Endothelial cell of umbilical vein (primary cell): ENCODE measurements at regions not wholly inside any gene's neighbourhood (a gene's known extent, or its start where the extent isn't known, plus 50 kb on each side); places are given as distances from the start of the nearest gene placed in this dataset.

Experiments used
- BruUV-seq: library from RNA; stranded (reverse); fragments of 400-500 nt; replicated peaks from 2 replicates; lab custom pipeline; 2021; lab: Mats Ljungman, UMichigan
- CTCF ChIA-PET: fragments of 300-600, 350-600 bp; sonication (Branson Sonifier 250); formaldehyde crosslinking; loops from one replicate; lab custom pipeline; 2021; ENCODE audit warnings: antibody characterized with exemption, inconsistent platforms; lab: Charles Lee
- POLR2A ChIA-PET: fragments of 300-600, 350-600 bp; sonication (Branson Sonifier 250); formaldehyde crosslinking; loops from one replicate; lab custom pipeline; 2021; ENCODE audit warnings: antibody characterized with exemption, inconsistent platforms; lab: Charles Lee
- DNase-seq: peaks from one replicate; pipeline ENCODE4 v3.0.0-alpha.2; 2011; ENCODE audit warnings: low read depth, low spot score
- FAIRE-seq: peaks from 2 replicates; lab custom pipeline; 2011; peaks lifted over from hg19 to GRCh38; lab: Jason Lieb, UNC
- H2AFZ ChIP-seq: 2 replicates; pipeline ENCODE4 v1.6.0; 2012; ENCODE audit warnings: low read depth, low read length, control low read depth, inconsistent platforms
- H3K27ac ChIP-seq: 2 replicates; pipeline ENCODE4 v1.5.1; 2011; ENCODE audit warnings: low read depth, mild to moderate bottlenecking, control low read depth, low read length, moderate library complexity; ENCODE audit not compliant: insufficient read depth
- H3K27me3 ChIP-seq, 2 experiments: 2 replicates each; pipeline versions ENCODE4 v1.6.0 to v1.6.1; 2011; ENCODE audit warnings: low read length in 2 of 2, mixed read lengths in 1 of 2; ENCODE audit not compliant: control insufficient read depth in 2 of 2, insufficient read depth in 2 of 2
- H3K36me3 ChIP-seq, 2 experiments: 2 replicates in 1 of 2; 3 replicates in 1 of 2; pipeline ENCODE4 v1.5.1; 2011; ENCODE audit warnings: low read length in 2 of 2, mild to moderate bottlenecking in 1 of 2, moderate library complexity in 1 of 2; ENCODE audit not compliant: control insufficient read depth in 2 of 2, insufficient read depth in 2 of 2; ENCODE audit errors: extremely low read depth in 1 of 2
- H3K4me1 ChIP-seq: 3 replicates; pipeline ENCODE4 v1.5.1; 2011; ENCODE audit warnings: mild to moderate bottlenecking, low read length; ENCODE audit not compliant: control insufficient read depth, insufficient read depth; ENCODE audit errors: extremely low read depth
- H3K4me2 ChIP-seq: 2 replicates; pipeline ENCODE4 v1.6.1; 2011; ENCODE audit warnings: low read length, control low read depth, mixed read lengths; ENCODE audit not compliant: insufficient read depth
- H3K4me3 ChIP-seq, 3 experiments: fragments of 200-600 bp in 1 of 3; sonication (generic), shearing (Covaris generic) in 1 of 3; replicated peaks in 1 of 3; 2 replicates each; pipeline ENCODE4 v1.5.1; 2011 to 2016; ENCODE audit warnings: control low read depth in 3 of 3, low read length in 3 of 3, mild to moderate bottlenecking in 2 of 3, inconsistent platforms in 1 of 3, low read depth in 1 of 3, moderate library complexity in 1 of 3; ENCODE audit not compliant: insufficient read depth in 1 of 3
- H3K79me2 ChIP-seq: 2 replicates; pipeline ENCODE4 v1.6.0; 2012; ENCODE audit warnings: low read length, inconsistent platforms; ENCODE audit not compliant: control insufficient read depth, insufficient read depth
- H3K9ac ChIP-seq: replicated peaks from 2 replicates; pipeline ENCODE3; 2011; ENCODE audit warnings: low read length, control low read depth; ENCODE audit not compliant: insufficient read depth; ENCODE audit errors: extremely low read depth
- H3K9me1 ChIP-seq: replicated peaks from 3 replicates; pipeline ENCODE4 v1.6.0; 2011; ENCODE audit warnings: mild to moderate bottlenecking, low read length; ENCODE audit not compliant: control insufficient read depth, insufficient read depth; ENCODE audit errors: extremely low read depth
- H3K9me3 ChIP-seq: replicated peaks from 2 replicates; pipeline ENCODE4 v1.5.1; 2012; ENCODE audit warnings: low read length, inconsistent platforms; ENCODE audit not compliant: control insufficient read depth, insufficient read depth
- H4K20me1 ChIP-seq: replicated peaks from 2 replicates; pipeline ENCODE3; 2011; ENCODE audit warnings: mild to moderate bottlenecking, low read length; ENCODE audit not compliant: control insufficient read depth, insufficient read depth; ENCODE audit errors: extremely low read depth
- CTCF ChIP-seq, 2 donors: IDR thresholded peaks; 1 replicate in 1 of 2; 2 replicates in 1 of 2; pipeline ENCODE4 v1.5.1; 2011; ENCODE audit warnings: low read length in 2 of 2, mild to moderate bottlenecking in 2 of 2, moderate library complexity in 2 of 2, control low read depth in 1 of 2, inconsistent platforms in 1 of 2, low read depth in 1 of 2; ENCODE audit not compliant: insufficient read depth in 1 of 2; ENCODE audit errors: extremely low read depth in 1 of 2
- FOS ChIP-seq: IDR thresholded peaks from 2 replicates; pipeline ENCODE4 v1.6.1; 2011; ENCODE audit warnings: mild to moderate bottlenecking, low read length, moderate library complexity, borderline replicate concordance; ENCODE audit not compliant: insufficient read depth
- GATA2 ChIP-seq: IDR thresholded peaks from 2 replicates; pipeline ENCODE4 v1.7.0; 2011; ENCODE audit warnings: low read depth, mild to moderate bottlenecking, moderate library complexity, mixed read lengths, low read length; ENCODE audit not compliant: insufficient read length, insufficient read depth
- JUN ChIP-seq: IDR thresholded peaks from 2 replicates; pipeline ENCODE4 v1.6.1; 2011; ENCODE audit warnings: borderline replicate concordance, low read depth; ENCODE audit not compliant: insufficient read length, insufficient read depth
- dilution Hi-C: fragments of 300-500 bp; cut with MboI; formaldehyde crosslinking; loops from one replicate; pipeline ENCODE4 v1.15.0; 2019; ENCODE audit warnings: low sequenced_read_pairs; ENCODE audit not compliant: extremely low pct_ligation_motif_present
- intact Hi-C: fragments of 100-400 bp; cut with micrococcal nuclease; formaldehyde crosslinking; loops from one replicate; pipeline ENCODE4 v1.10.0; 2022

GRCh38 chr3:40598338-40598737 lies 73.6 kb downstream of the ZNF621 start:
- H3K4me3 ChIP-seq: no peak overlapping the region

More at GRCh38 chr3:40598338-40598737, 73.6 kb downstream of the ZNF621 start:
- no peaks in the 10 kb centered on the region for H3K36me3 ChIP-seq
- H2AFZ ChIP-seq: no peak overlapping the region
- no peaks in the 10 kb centered on the region for H4K20me1 ChIP-seq
- dilution Hi-C loops: no loop called here
- FAIRE-seq (no peak), DNase-seq (no peak)
- POLR2A ChIA-PET: no interaction called here
- no peaks in the 10 kb centered on the region for H3K79me2 ChIP-seq
- intact Hi-C loops: no loop called here
- H3K9me1 ChIP-seq: no peaks in the 10 kb centered on the region
- BruUV-seq: no TSS peak
- H3K4me2 ChIP-seq: no peak overlapping the region
- H3K9me3 ChIP-seq: no peaks in the 10 kb centered on the region
- H3K9ac ChIP-seq: no peak overlapping the region
- TF ChIP-seq FOS: no peak
- no peak for TF ChIP-seq JUN
- TF ChIP-seq CTCF (IDR thresholded peaks at IDR 0.05; ENCODE audit: extremely low read depth in 1 of 2, insufficient read depth in 1 of 2, low read depth in 1 of 2, low read length in 2 of 2): no peak
- TF ChIP-seq GATA2: no peak
- H3K27ac ChIP-seq: no peak overlapping the region
- H3K4me1 ChIP-seq: no peaks in the 10 kb centered on the region
- CTCF ChIA-PET: interaction anchor here (1.0 to 2.3 kb wide), 4 partner anchors 9 to 18 kb away, joined by 3 to 6 read pairs (median 4); no protein-coding TSS in a partner anchor
- H3K27me3 ChIP-seq: peaks cover 2 to 4% of the 10 kb centered on the region in 2 experiments
